ENCODE measurements at regions not wholly inside any gene's neighbourhood (a gene's known extent, or its start where the extent isn't known, plus 50 kb on each side); places are given as distances from the start of the nearest gene placed in this dataset.

GRCh38 chr1:87814573-87814972 lies 485.9 kb downstream of the LMO4 start:
- no peaks in the 10 kb centered on the region for H3K9me3 ChIP-seq (ENCODE audit: control insufficient read depth in 2 of 2, insufficient read depth in 1 of 2, low read depth in 1 of 2, low read length in 1 of 2)
- H3K36me3 ChIP-seq (ENCODE audit: control insufficient read depth in 2 of 2, insufficient read depth in 2 of 2, low read length in 1 of 2): no peaks in the 10 kb centered on the region
- no peak overlapping the region for H3K4me3 ChIP-seq (ENCODE audit: low read depth in 1 of 2, low read length in 2 of 2)
- H3K4me1 ChIP-seq (ENCODE audit: control insufficient read depth in 2 of 2, insufficient read depth in 2 of 2, low read length in 1 of 2): no peaks in the 10 kb centered on the region
- no peak overlapping the region for H3K27ac ChIP-seq (ENCODE audit: low read depth in 2 of 2, low read length in 1 of 2)
- WGBS, 2 donors: 65 to 81% methylated on average over 1 of the region's 1 CpG
- no peaks in the 10 kb centered on the region for H3K27me3 ChIP-seq (ENCODE audit: control insufficient read depth in 1 of 2, insufficient read depth in 2 of 2, low read length in 2 of 2)

DNA sequence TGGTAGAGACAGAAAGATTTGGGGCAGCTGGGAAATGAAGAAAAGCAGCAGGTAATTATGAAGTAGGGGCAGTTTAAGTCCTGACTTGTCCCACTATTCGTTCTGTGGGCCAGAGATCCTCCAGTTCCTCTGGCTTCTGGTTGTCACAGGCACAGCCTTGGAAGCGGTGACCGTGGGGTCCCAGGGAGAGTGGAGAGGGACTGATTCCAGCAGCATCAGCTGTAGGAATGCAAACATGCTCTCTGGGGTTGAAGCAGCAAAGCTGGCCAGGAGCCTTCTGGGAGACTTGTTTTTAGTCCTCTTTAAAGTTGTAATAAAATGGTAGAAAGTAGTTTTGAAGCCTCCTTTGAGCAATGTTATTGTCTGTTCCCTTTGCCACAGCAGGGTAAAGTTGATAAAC lies 488.0 kb downstream of the LMO4 start:
- Histone ChIP-seq H3K27ac (ENCODE audit: low read depth in 2 of 2, low read length in 1 of 2) (no peak overlapping the region), H3K9me3 (ENCODE audit: control insufficient read depth in 2 of 2, insufficient read depth in 1 of 2, low read depth in 1 of 2, low read length in 1 of 2) (no peaks in the 10 kb centered on the region), H3K27me3 (ENCODE audit: control insufficient read depth in 1 of 2, insufficient read depth in 2 of 2, low read length in 2 of 2) (no peaks in the 10 kb centered on the region), H3K36me3 (ENCODE audit: control insufficient read depth in 2 of 2, insufficient read depth in 2 of 2, low read length in 1 of 2) (no peaks in the 10 kb centered on the region), H3K4me1 (ENCODE audit: control insufficient read depth in 2 of 2, insufficient read depth in 2 of 2, low read length in 1 of 2) (no peaks in the 10 kb centered on the region), H3K4me3 (ENCODE audit: low read depth in 1 of 2, low read length in 2 of 2) (no peak overlapping the region)
- 53 to 61% methylated on average over 3 of the region's 3 CpGs for WGBS, 2 donors

DNA sequence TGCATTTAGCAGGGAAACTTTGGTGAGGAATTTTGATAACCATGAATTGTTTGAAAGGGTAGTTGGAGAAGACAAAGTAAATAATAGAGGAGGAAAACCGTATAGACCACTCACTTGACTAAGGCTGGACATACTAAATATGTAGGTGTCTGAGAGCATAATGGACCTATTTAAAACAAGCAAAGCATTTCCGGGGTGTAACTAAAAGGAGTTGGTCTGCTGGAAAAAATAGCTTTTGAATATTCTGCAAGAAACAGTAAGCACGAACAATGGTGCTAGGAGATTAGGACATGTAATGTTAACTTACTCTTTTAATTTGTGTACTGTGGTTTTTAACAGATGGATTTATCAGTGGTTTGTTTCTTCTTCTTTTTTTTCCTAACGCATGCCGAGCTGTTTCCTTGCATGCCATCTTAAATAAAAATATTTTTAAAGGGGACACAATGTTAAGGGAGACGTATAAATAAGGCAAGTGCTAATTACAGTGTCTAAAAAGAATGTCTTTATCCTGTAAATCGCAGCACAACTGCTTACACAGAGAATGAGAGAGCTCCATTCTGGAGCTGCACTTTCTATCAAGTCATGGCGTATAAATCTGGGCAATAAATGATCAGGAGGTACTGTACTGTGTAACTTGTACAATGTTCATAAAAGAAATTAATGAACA lies 492.1 kb downstream of the LMO4 start:
- 70 to 72% methylated on average over 8 of the region's 8 CpGs for WGBS, 2 donors
- H3K9me3 ChIP-seq (ENCODE audit: control insufficient read depth in 2 of 2, insufficient read depth in 1 of 2, low read depth in 1 of 2, low read length in 1 of 2): no peaks in the 10 kb centered on the region

DNA sequence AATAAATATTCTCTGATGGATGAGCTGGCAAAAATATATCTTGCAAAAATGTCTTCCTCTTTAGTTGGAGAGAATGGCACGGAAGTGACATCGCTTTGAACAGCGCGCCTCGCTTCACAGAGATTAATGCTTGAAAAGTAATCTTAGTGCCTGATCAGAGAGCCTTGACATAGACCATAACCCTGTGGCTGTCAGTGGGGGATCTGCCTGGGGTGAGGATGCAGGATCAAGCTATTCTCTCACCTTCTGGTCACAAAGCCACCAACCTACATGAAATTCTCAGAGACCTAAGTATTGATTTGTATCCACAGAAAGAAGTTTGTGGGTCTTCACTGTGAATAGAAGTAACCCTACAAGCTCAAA lies 492.6 kb downstream of the LMO4 start:
- Histone ChIP-seq H3K4me3 (ENCODE audit: low read depth in 1 of 2, low read length in 2 of 2) (no peak overlapping the region), H3K4me1 (ENCODE audit: control insufficient read depth in 2 of 2, insufficient read depth in 2 of 2, low read length in 1 of 2) (no peaks in the 10 kb centered on the region), H3K9me3 (ENCODE audit: control insufficient read depth in 2 of 2, insufficient read depth in 1 of 2, low read depth in 1 of 2, low read length in 1 of 2) (no peaks in the 10 kb centered on the region), H3K27me3 (ENCODE audit: control insufficient read depth in 1 of 2, insufficient read depth in 2 of 2, low read length in 2 of 2) (no peaks in the 10 kb centered on the region), H3K27ac (ENCODE audit: low read depth in 2 of 2, low read length in 1 of 2) (no peak overlapping the region), H3K36me3 (ENCODE audit: control insufficient read depth in 2 of 2, insufficient read depth in 2 of 2, low read length in 1 of 2) (no peaks in the 10 kb centered on the region)
- 92 to 98% methylated on average over 5 of the region's 5 CpGs for WGBS, 2 donors

More for the DNA sequence above, 492.1 kb downstream of the LMO4 start:
- Histone ChIP-seq H3K27ac (ENCODE audit: low read depth in 2 of 2, low read length in 1 of 2) (no peak overlapping the region), H3K4me1 (ENCODE audit: control insufficient read depth in 2 of 2, insufficient read depth in 2 of 2, low read length in 1 of 2) (no peaks in the 10 kb centered on the region), H3K4me3 (ENCODE audit: low read depth in 1 of 2, low read length in 2 of 2) (no peak overlapping the region), H3K36me3 (ENCODE audit: control insufficient read depth in 2 of 2, insufficient read depth in 2 of 2, low read length in 1 of 2) (no peaks in the 10 kb centered on the region), H3K27me3 (ENCODE audit: control insufficient read depth in 1 of 2, insufficient read depth in 2 of 2, low read length in 2 of 2) (no peaks in the 10 kb centered on the region)

DNA sequence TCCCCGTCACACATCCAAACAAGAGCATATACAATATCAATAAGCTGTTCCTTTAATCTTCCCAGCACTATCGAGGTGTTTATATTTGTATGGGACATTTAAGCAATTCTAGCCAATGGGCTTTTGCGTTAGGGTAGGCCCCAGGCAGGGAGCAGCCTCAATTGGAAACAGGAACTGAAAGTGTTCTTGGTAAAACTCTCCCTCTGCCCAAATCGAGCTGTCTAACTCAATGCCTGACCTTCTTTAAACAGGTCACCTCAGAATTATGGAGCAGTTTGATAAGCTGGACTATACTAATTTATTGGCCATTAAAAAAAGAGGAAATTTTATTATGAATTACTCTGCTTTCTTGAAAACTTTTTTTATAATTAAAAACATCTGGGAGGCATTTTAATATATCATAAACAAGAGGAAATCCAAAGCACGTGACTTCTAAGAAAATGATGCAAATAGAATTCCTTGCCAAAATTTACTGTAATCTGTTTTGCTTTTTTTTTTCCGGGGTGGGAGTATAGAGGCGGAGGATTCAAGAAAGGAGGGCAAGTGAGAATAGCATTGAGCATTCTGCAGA lies 498.1 kb downstream of the LMO4 start:
- Histone ChIP-seq H3K36me3 (ENCODE audit: control insufficient read depth in 2 of 2, insufficient read depth in 2 of 2, low read length in 1 of 2) (no peaks in the 10 kb centered on the region), H3K4me3 (ENCODE audit: low read depth in 1 of 2, low read length in 2 of 2) (no peak overlapping the region), H3K27me3 (ENCODE audit: control insufficient read depth in 1 of 2, insufficient read depth in 2 of 2, low read length in 2 of 2) (no peaks in the 10 kb centered on the region), H3K27ac (ENCODE audit: low read depth in 2 of 2, low read length in 1 of 2) (no peak overlapping the region), H3K9me3 (ENCODE audit: control insufficient read depth in 2 of 2, insufficient read depth in 1 of 2, low read depth in 1 of 2, low read length in 1 of 2) (no peaks in the 10 kb centered on the region), H3K4me1 (ENCODE audit: control insufficient read depth in 2 of 2, insufficient read depth in 2 of 2, low read length in 1 of 2) (no peaks in the 10 kb centered on the region)
- WGBS, 2 donors: 48 to 56% methylated on average over 7 of the region's 7 CpGs

- 90% methylated on average over 4 of the region's 4 CpGs for WGBS, 2 donors
These were observed 500.7 kb downstream of the LMO4 start for GRCh38 chr1:87829360-87829759.

GRCh38 chr1:87830432-87830978 lies 501.8 kb downstream of the LMO4 start:
- no peak overlapping the region for H3K27ac ChIP-seq (ENCODE audit: low read depth in 2 of 2, low read length in 1 of 2)
- no peaks in the 10 kb centered on the region for H3K36me3 ChIP-seq (ENCODE audit: control insufficient read depth in 2 of 2, insufficient read depth in 2 of 2, low read length in 1 of 2)
- no peaks in the 10 kb centered on the region for H3K27me3 ChIP-seq (ENCODE audit: control insufficient read depth in 1 of 2, insufficient read depth in 2 of 2, low read length in 2 of 2)
- WGBS, 2 donors: 53 to 80% methylated on average over 1 of the region's 1 CpG
- no peaks in the 10 kb centered on the region for H3K9me3 ChIP-seq (ENCODE audit: control insufficient read depth in 2 of 2, insufficient read depth in 1 of 2, low read depth in 1 of 2, low read length in 1 of 2)
- peaks cover 0 to 4% of the 10 kb centered on the region in 2 donors for H3K4me1 ChIP-seq (ENCODE audit: control insufficient read depth in 2 of 2, insufficient read depth in 2 of 2, low read length in 1 of 2)
- no peak overlapping the region for H3K4me3 ChIP-seq (ENCODE audit: low read depth in 1 of 2, low read length in 2 of 2)

More at GRCh38 chr1:87829360-87829759, 500.7 kb downstream of the LMO4 start:
- Histone ChIP-seq H3K4me1 (ENCODE audit: control insufficient read depth in 2 of 2, insufficient read depth in 2 of 2, low read length in 1 of 2) (no peaks in the 10 kb centered on the region), H3K27me3 (ENCODE audit: control insufficient read depth in 1 of 2, insufficient read depth in 2 of 2, low read length in 2 of 2) (no peaks in the 10 kb centered on the region), H3K4me3 (ENCODE audit: low read depth in 1 of 2, low read length in 2 of 2) (no peak overlapping the region), H3K9me3 (ENCODE audit: control insufficient read depth in 2 of 2, insufficient read depth in 1 of 2, low read depth in 1 of 2, low read length in 1 of 2) (no peaks in the 10 kb centered on the region), H3K27ac (ENCODE audit: low read depth in 2 of 2, low read length in 1 of 2) (no peak overlapping the region), H3K36me3 (ENCODE audit: control insufficient read depth in 2 of 2, insufficient read depth in 2 of 2, low read length in 1 of 2) (no peaks in the 10 kb centered on the region)

DNA sequence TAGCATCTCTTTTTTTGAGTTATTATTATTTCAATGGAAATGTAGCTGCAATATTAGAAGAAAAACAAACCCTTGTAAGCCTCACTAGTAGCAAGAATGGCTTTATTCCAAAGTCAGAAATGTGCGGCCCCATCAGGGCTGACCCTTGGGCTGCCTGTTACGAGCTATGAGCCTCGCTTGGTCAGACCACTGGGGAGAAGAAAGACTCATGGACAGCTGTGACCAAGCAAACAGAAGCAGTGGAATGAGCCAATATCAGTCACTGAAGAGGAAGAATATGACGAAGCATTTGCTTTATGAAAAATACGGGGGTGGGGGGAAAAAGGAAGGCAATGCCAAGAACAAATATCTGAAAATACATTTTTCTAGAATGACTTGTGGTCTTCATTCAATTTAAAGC lies 504.5 kb downstream of the LMO4 start:
- no peak overlapping the region for H3K27ac ChIP-seq (ENCODE audit: low read depth in 2 of 2, low read length in 1 of 2)
- WGBS, 2 donors: 62 to 74% methylated on average over 5 of the region's 5 CpGs
- no peaks in the 10 kb centered on the region for H3K9me3 ChIP-seq (ENCODE audit: control insufficient read depth in 2 of 2, insufficient read depth in 1 of 2, low read depth in 1 of 2, low read length in 1 of 2)
- H3K4me1 ChIP-seq (ENCODE audit: control insufficient read depth in 2 of 2, insufficient read depth in 2 of 2, low read length in 1 of 2): peaks cover 0 to 4% of the 10 kb centered on the region in 2 donors
- no peaks in the 10 kb centered on the region for H3K27me3 ChIP-seq (ENCODE audit: control insufficient read depth in 1 of 2, insufficient read depth in 2 of 2, low read length in 2 of 2)
- H3K4me3 ChIP-seq (ENCODE audit: low read depth in 1 of 2, low read length in 2 of 2): no peak overlapping the region
- no peaks in the 10 kb centered on the region for H3K36me3 ChIP-seq (ENCODE audit: control insufficient read depth in 2 of 2, insufficient read depth in 2 of 2, low read length in 1 of 2)

DNA sequence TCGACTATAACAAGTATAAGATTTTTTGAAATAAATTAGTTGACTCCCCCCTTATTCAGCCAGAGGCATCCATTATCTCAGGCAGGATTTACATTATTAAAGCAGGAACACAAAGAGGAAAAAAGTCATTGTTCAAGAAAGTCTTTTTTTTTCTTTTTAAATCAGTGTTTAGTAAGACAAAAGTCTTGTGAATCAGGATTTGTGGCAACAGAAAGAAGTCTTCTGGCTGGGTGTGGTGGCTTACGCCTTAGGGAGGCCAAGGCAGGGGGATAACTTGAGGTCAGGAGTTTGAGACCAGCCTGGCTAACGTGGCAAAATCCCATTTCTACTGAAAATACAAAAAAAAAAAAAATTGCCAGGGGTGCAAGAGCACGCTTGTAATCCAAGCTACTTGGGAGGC lies 505.5 kb downstream of the LMO4 start:
- Histone ChIP-seq H3K4me1 (ENCODE audit: control insufficient read depth in 2 of 2, insufficient read depth in 2 of 2, low read length in 1 of 2) (peaks cover 0 to 4% of the 10 kb centered on the region in 2 donors), H3K36me3 (ENCODE audit: control insufficient read depth in 2 of 2, insufficient read depth in 2 of 2, low read length in 1 of 2) (no peaks in the 10 kb centered on the region), H3K4me3 (ENCODE audit: low read depth in 1 of 2, low read length in 2 of 2) (no peak overlapping the region), H3K27me3 (ENCODE audit: control insufficient read depth in 1 of 2, insufficient read depth in 2 of 2, low read length in 2 of 2) (no peaks in the 10 kb centered on the region), H3K9me3 (ENCODE audit: control insufficient read depth in 2 of 2, insufficient read depth in 1 of 2, low read depth in 1 of 2, low read length in 1 of 2) (no peaks in the 10 kb centered on the region), H3K27ac (ENCODE audit: low read depth in 2 of 2, low read length in 1 of 2) (no peak overlapping the region)
- WGBS, 2 donors: 86 to 90% methylated on average over 4 of the region's 4 CpGs

GRCh38 chr1:87834941-87835340 lies 506.3 kb downstream of the LMO4 start:
- Histone ChIP-seq H3K36me3 (ENCODE audit: control insufficient read depth in 2 of 2, insufficient read depth in 2 of 2, low read length in 1 of 2) (no peaks in the 10 kb centered on the region), H3K27me3 (ENCODE audit: control insufficient read depth in 1 of 2, insufficient read depth in 2 of 2, low read length in 2 of 2) (no peaks in the 10 kb centered on the region), H3K9me3 (ENCODE audit: control insufficient read depth in 2 of 2, insufficient read depth in 1 of 2, low read depth in 1 of 2, low read length in 1 of 2) (no peaks in the 10 kb centered on the region), H3K27ac (ENCODE audit: low read depth in 2 of 2, low read length in 1 of 2) (no peak overlapping the region), H3K4me1 (ENCODE audit: control insufficient read depth in 2 of 2, insufficient read depth in 2 of 2, low read length in 1 of 2) (peaks cover 0 to 4% of the 10 kb centered on the region in 2 donors), H3K4me3 (ENCODE audit: low read depth in 1 of 2, low read length in 2 of 2) (no peak overlapping the region)
- 59 to 69% methylated on average over 8 of the region's 8 CpGs for WGBS, 2 donors

Measured in esophagus (tissue), 2 donors.